ENCODE measurements at regions not wholly inside any gene's neighbourhood (a gene's known extent, or its start where the extent isn't known, plus 50 kb on each side); places are given as distances from the start of the nearest gene placed in this dataset.

- TF ChIP-seq YY1 (IDR thresholded peaks at IDR 0.05; ENCODE audit: insufficient read depth, insufficient read length) (no peak), ZNF274 (IDR thresholded peaks at IDR 0.05; ENCODE audit: low read depth, low read length) (no peak)
Measured at GRCh38 chr4:38510201-38510600, 153.8 kb upstream of the KLF3 start.
